Panc1 (cell line): ENCODE measurements at regions not wholly inside any gene's neighbourhood (a gene's known extent, or its start where the extent isn't known, plus 50 kb on each side); places are given as distances from the start of the nearest gene placed in this dataset.

Experiments used
- ATAC-seq: fragments of 200-7000 bp; cut with Tn5 transposase; 2 replicates; pipeline ENCODE4 v1.9.1; 2020; ENCODE audit warnings: mild to moderate bottlenecking, moderate library complexity
- BruUV-seq: library from RNA; stranded (reverse); fragments of 400-500 nt; replicated peaks from 2 replicates; lab custom pipeline; 2021; lab: Mats Ljungman, UMichigan
- CTCF ChIA-PET: fragments of 300-600 bp; sonication (Branson Sonifier 250); formaldehyde crosslinking; loops from one replicate; lab custom pipeline; 2022; ENCODE audit warnings: antibody characterized with exemption; lab: Charles Lee
- POLR2A ChIA-PET: fragments of 300-600 bp; sonication (Branson Sonifier 250); formaldehyde crosslinking; loops from one replicate; lab custom pipeline; 2022; ENCODE audit warnings: antibody characterized with exemption; lab: Charles Lee
- DNase-seq: peaks from one replicate; pipeline ENCODE4 v3.0.0-alpha.2; 2010; ENCODE audit warnings: low read depth, low spot score
- H3K27ac ChIP-seq: 2 replicates; pipeline ENCODE4 v1.5.1; 2011; ENCODE audit warnings: mild to moderate bottlenecking, low read length, inconsistent platforms
- H3K27me3 ChIP-seq: fragments of 200-500 bp; sonication (Bioruptor generic); 2 replicates; pipeline ENCODE4 v1.6.0; 2014; ENCODE audit warnings: low read length, inconsistent platforms; ENCODE audit not compliant: control insufficient read depth, insufficient read depth
- H3K36me3 ChIP-seq: fragments of 200-500 bp; sonication (Bioruptor generic); 2 replicates; pipeline ENCODE4 v1.5.1; 2014; ENCODE audit warnings: inconsistent platforms, mild to moderate bottlenecking, low read length, moderate library complexity; ENCODE audit not compliant: control insufficient read depth, insufficient read depth
- H3K4me1 ChIP-seq: 2 replicates; pipeline ENCODE4 v1.5.1; 2011; ENCODE audit warnings: inconsistent platforms, mild to moderate bottlenecking, low read length, moderate library complexity; ENCODE audit not compliant: control insufficient read depth, insufficient read depth
- H3K4me3 ChIP-seq, 2 experiments: 2 replicates each; pipeline ENCODE4 v1.5.1; 2011 to 2012; ENCODE audit warnings: low read depth in 2 of 2, low read length in 2 of 2, mild to moderate bottlenecking in 2 of 2, inconsistent platforms in 1 of 2, moderate library complexity in 1 of 2
- H3K9me3 ChIP-seq: fragments of 200-500 bp; sonication (Bioruptor generic); 2 replicates; pipeline ENCODE4 v1.5.1; 2014; ENCODE audit warnings: low read depth, mild to moderate bottlenecking, inconsistent platforms, low read length, moderate library complexity; ENCODE audit not compliant: control insufficient read depth, insufficient read depth
- POLR2AphosphoS5 ChIP-seq: IDR thresholded peaks from 2 replicates; pipeline ENCODE4 v1.6.1; 2012; ENCODE audit warnings: mild to moderate bottlenecking, low read depth, low read length, moderate library complexity
- SIN3A ChIP-seq: IDR thresholded peaks from 2 replicates; pipeline ENCODE4 v1.6.1; 2012; ENCODE audit warnings: low read depth, mild to moderate bottlenecking, low read length, moderate library complexity, borderline replicate concordance; ENCODE audit not compliant: insufficient read depth
- TCF7L2 ChIP-seq: IDR thresholded peaks from 2 replicates; pipeline ENCODE4 v1.6.1; 2011; ENCODE audit warnings: mild to moderate bottlenecking, low read depth, low read length, inconsistent platforms
- in situ Hi-C: cut with HindIII; loops from 2 replicates; pipeline ENCODE4 v1.10.0; 2016; ENCODE audit warnings: low sequenced_read_pairs, low pct_unique_long_range_greater_than_20kb
- intact Hi-C: fragments of 100-400 bp; cut with micrococcal nuclease; formaldehyde crosslinking; loops from one replicate; pipeline ENCODE4 v1.10.0; 2022; ENCODE audit not compliant: unreplicated experiment
- TF ChIP-seq, protein P1 (sequence below): fragments of 450-650 bp; IDR thresholded peaks from 2 replicates; pipeline ENCODE4 v1.5.1; 2017; ENCODE audit warnings: mild to moderate bottlenecking
- TF ChIP-seq, protein P2 (sequence below), 2 experiments: IDR thresholded peaks; 2 replicates each; pipeline ENCODE4 v1.6.1; 2011 to 2012; ENCODE audit warnings: low read depth in 2 of 2, control low read depth in 1 of 2, low read length in 1 of 2, mild to moderate bottlenecking in 1 of 2, moderate library complexity in 1 of 2; ENCODE audit not compliant: insufficient read depth in 1 of 2

DNA sequence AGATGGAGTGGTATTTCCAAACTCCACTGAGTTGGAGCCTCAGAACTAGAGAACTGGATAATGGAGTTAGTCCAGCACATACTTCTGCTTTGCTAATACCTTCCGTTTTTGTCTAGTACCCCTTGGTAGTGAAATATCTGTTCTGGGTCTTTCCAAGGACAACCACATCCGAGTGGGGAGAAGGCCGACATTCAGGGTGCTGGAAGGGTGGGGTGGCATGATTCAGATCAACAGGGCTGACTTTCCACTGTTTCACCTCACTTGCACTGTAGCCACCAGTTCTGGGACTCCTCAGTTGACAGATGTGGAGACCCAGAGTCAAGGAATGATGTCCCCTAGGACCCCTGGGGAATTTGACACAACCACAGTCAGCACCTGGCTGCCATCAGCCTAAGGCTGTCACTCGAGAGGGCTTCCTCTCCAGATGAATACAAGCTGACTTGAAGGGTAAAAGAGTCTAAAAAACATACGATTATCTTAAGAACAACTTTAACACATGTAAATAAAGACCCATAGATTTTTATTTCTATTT, 84.8 kb upstream of the HNF1B start:
- Histone ChIP-seq H3K36me3 (no peaks in the 10 kb centered on the region), H3K27me3 (no peaks in the 10 kb centered on the region), H3K27ac (no peak overlapping the region), H3K9me3 (no peaks in the 10 kb centered on the region), H3K4me1 (no peaks in the 10 kb centered on the region), H3K4me3 (no peak overlapping the region)
- intact Hi-C loops (no loop called here), in situ Hi-C loops (no loop called here)
- no peak for TF ChIP-seq SIN3A
- TF ChIP-seq, protein P1, sequence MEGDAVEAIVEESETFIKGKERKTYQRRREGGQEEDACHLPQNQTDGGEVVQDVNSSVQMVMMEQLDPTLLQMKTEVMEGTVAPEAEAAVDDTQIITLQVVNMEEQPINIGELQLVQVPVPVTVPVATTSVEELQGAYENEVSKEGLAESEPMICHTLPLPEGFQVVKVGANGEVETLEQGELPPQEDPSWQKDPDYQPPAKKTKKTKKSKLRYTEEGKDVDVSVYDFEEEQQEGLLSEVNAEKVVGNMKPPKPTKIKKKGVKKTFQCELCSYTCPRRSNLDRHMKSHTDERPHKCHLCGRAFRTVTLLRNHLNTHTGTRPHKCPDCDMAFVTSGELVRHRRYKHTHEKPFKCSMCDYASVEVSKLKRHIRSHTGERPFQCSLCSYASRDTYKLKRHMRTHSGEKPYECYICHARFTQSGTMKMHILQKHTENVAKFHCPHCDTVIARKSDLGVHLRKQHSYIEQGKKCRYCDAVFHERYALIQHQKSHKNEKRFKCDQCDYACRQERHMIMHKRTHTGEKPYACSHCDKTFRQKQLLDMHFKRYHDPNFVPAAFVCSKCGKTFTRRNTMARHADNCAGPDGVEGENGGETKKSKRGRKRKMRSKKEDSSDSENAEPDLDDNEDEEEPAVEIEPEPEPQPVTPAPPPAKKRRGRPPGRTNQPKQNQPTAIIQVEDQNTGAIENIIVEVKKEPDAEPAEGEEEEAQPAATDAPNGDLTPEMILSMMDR = no peak
- no peak for TF ChIP-seq POLR2AphosphoS5
- TF ChIP-seq TCF7L2 = no peak
- TF ChIP-seq, protein P2, sequence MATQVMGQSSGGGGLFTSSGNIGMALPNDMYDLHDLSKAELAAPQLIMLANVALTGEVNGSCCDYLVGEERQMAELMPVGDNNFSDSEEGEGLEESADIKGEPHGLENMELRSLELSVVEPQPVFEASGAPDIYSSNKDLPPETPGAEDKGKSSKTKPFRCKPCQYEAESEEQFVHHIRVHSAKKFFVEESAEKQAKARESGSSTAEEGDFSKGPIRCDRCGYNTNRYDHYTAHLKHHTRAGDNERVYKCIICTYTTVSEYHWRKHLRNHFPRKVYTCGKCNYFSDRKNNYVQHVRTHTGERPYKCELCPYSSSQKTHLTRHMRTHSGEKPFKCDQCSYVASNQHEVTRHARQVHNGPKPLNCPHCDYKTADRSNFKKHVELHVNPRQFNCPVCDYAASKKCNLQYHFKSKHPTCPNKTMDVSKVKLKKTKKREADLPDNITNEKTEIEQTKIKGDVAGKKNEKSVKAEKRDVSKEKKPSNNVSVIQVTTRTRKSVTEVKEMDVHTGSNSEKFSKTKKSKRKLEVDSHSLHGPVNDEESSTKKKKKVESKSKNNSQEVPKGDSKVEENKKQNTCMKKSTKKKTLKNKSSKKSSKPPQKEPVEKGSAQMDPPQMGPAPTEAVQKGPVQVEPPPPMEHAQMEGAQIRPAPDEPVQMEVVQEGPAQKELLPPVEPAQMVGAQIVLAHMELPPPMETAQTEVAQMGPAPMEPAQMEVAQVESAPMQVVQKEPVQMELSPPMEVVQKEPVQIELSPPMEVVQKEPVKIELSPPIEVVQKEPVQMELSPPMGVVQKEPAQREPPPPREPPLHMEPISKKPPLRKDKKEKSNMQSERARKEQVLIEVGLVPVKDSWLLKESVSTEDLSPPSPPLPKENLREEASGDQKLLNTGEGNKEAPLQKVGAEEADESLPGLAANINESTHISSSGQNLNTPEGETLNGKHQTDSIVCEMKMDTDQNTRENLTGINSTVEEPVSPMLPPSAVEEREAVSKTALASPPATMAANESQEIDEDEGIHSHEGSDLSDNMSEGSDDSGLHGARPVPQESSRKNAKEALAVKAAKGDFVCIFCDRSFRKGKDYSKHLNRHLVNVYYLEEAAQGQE (IDR thresholded peaks at IDR 0.05; ENCODE audit: insufficient read depth in 1 of 2, low read depth in 2 of 2, low read length in 1 of 2) = no peak
- ATAC-seq = no peak
- CTCF ChIA-PET = interaction anchor here (0.9 kb wide), 1 partner anchor 14 kb away, joined by 4 read pairs; no protein-coding TSS in a partner anchor
- no TSS peak for BruUV-seq
- DNase-seq = no peak
- POLR2A ChIA-PET = no interaction called here

DNA sequence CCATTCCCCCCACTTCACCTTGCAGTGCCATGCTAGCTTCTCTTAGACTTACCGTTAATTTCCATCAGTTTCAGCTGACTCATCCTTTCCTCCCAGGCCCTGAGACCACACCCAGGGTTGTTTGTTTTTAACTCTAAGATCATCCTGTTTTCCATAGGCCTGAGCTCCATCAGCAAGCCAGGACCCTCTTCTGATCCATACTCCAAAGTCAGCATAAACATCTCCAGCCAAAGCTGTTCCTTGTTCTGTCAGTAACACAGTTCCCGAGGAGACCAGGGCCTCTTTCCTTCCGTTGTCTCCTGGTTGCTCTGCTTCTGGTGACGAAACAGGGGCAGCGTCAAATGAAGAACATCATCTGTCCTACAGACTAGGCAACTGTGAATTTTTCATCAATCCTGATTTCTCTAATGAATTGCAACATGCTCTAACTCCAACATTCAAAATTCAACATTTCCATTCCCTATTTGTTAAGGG, 83.8 kb upstream of the HNF1B start:
- BruUV-seq = no TSS peak
- no peak for ATAC-seq
- H3K27me3 ChIP-seq = no peaks in the 10 kb centered on the region
- H3K9me3 ChIP-seq = no peaks in the 10 kb centered on the region
- no peak overlapping the region for H3K27ac ChIP-seq
- in situ Hi-C loops = no loop called here
- no peak for TF ChIP-seq POLR2AphosphoS5
- TF ChIP-seq, protein P1 = no peak
- TF ChIP-seq, protein P2 (IDR thresholded peaks at IDR 0.05; ENCODE audit: insufficient read depth in 1 of 2, low read depth in 2 of 2, low read length in 1 of 2) = no peak
- no peak for TF ChIP-seq TCF7L2
- TF ChIP-seq SIN3A = no peak
- no peaks in the 10 kb centered on the region for H3K4me1 ChIP-seq
- no peak overlapping the region for H3K4me3 ChIP-seq
- POLR2A ChIA-PET = no interaction called here
- no peaks in the 10 kb centered on the region for H3K36me3 ChIP-seq
- intact Hi-C loops = no loop called here
- DNase-seq = no peak
- CTCF ChIA-PET = no interaction called here
